Common myeloid progenitor, CD34-positive (primary cell): ENCODE measurements at regions not wholly inside any gene's neighbourhood (a gene's known extent, or its start where the extent isn't known, plus 50 kb on each side); places are given as distances from the start of the nearest gene placed in this dataset.

Source experiments
- CTCF ChIA-PET: fragments of 350-600 bp; sonication (Branson Sonifier 250); formaldehyde crosslinking; loops from one replicate; lab custom pipeline; 2021; ENCODE audit warnings: antibody characterized with exemption; lab: Charles Lee
- POLR2A ChIA-PET: fragments of 350-600 bp; sonication (Branson Sonifier 250); formaldehyde crosslinking; loops from one replicate; lab custom pipeline; 2021; ENCODE audit warnings: antibody characterized with exemption; lab: Charles Lee
- DNase-seq, 3 donors: peaks; one replicate each; pipeline versions ENCODE4 v3.0.0 to v3.0.0-alpha.2; 2013
- H3K27ac ChIP-seq, 2 experiments: 1 replicate in 1 of 2; 2 replicates in 1 of 2; pipeline ENCODE4 v1.7.0; 2013; ENCODE audit warnings: inconsistent platforms in 2 of 2, low read length in 2 of 2, mild to moderate bottlenecking in 2 of 2, low read depth in 1 of 2, moderate library complexity in 1 of 2; ENCODE audit not compliant: severe bottlenecking in 2 of 2, insufficient read depth in 1 of 2, poor library complexity in 1 of 2
- H3K27me3 ChIP-seq, 5 experiments: replicated peaks in 2 of 5; 1 replicate in 3 of 5; 2 replicates in 2 of 5; pipeline versions ENCODE4 v1.6.1 to v1.7.0; 2013; ENCODE audit warnings: low read length in 4 of 5, mild to moderate bottlenecking in 2 of 5, moderate library complexity in 2 of 5, inconsistent platforms in 1 of 5; ENCODE audit not compliant: insufficient read depth in 5 of 5, control insufficient read depth in 4 of 5
- H3K36me3 ChIP-seq, 4 experiments: 1 replicate in 2 of 4; 2 replicates in 2 of 4; pipeline versions ENCODE4 v1.6.1 to v1.7.0; 2013; ENCODE audit warnings: low read length in 3 of 4, control low read depth in 1 of 4, mild to moderate bottlenecking in 1 of 4; ENCODE audit not compliant: control insufficient read depth in 4 of 4, insufficient read depth in 4 of 4
- H3K4me1 ChIP-seq, 4 experiments: 1 replicate in 3 of 4; 2 replicates in 1 of 4; pipeline versions ENCODE4 v1.6.1 to v1.7.1; 2013; ENCODE audit warnings: low read length in 3 of 4, mild to moderate bottlenecking in 3 of 4, control low read depth in 1 of 4, inconsistent platforms in 1 of 4, moderate library complexity in 1 of 4; ENCODE audit not compliant: control insufficient read depth in 4 of 4, insufficient read depth in 4 of 4; ENCODE audit errors: control extremely low read depth in 1 of 4
- H3K4me3 ChIP-seq, 7 experiments: 1 replicate in 4 of 7; 2 replicates in 3 of 7; pipeline versions ENCODE4 v1.5.1 to v1.7.0; 2013; ENCODE audit warnings: mild to moderate bottlenecking in 7 of 7, low read length in 6 of 7, moderate library complexity in 6 of 7, inconsistent platforms in 2 of 7, low read depth in 2 of 7, control low read depth in 1 of 7; ENCODE audit not compliant: insufficient read depth in 4 of 7, control insufficient read depth in 1 of 7; ENCODE audit errors: extremely low read depth in 1 of 7
- H3K9me3 ChIP-seq, 5 experiments: 1 replicate in 4 of 5; 2 replicates in 1 of 5; pipeline versions ENCODE4 v1.6.1 to v1.7.1; 2013; ENCODE audit warnings: low read length in 4 of 5, mild to moderate bottlenecking in 2 of 5, inconsistent platforms in 1 of 5, low read depth in 1 of 5, moderate library complexity in 1 of 5; ENCODE audit not compliant: control insufficient read depth in 4 of 5, insufficient read depth in 2 of 5; ENCODE audit errors: control extremely low read depth in 1 of 5
- WGBS: methylation state at CpG from one replicate; pipeline ENCODE4 v1.1.5; 2013; ENCODE audit not compliant: insufficient coverage; 5-methylcytosine and 5-hydroxymethylcytosine counted together

GRCh38 chr4:133982533-133983224 lies 218.9 kb downstream of the PABPC4L start:
- H3K27me3 ChIP-seq: no peaks in the 10 kb centered on the region
- CTCF ChIA-PET: no interaction called here

GRCh38 chr4:133981327-133981726 lies 220.3 kb downstream of the PABPC4L start:
- H3K9me3 ChIP-seq: peaks cover 0 to 1% (median 0%) of the 10 kb centered on the region in 5 experiments
- no peaks in the 10 kb centered on the region for H3K27me3 ChIP-seq
- H3K36me3 ChIP-seq: no peaks in the 10 kb centered on the region
- ChIA-PET POLR2A (no interaction called here), CTCF (no interaction called here)
- DNase-seq: no peak
- no peaks in the 10 kb centered on the region for H3K4me1 ChIP-seq
- H3K4me3 ChIP-seq: no peak overlapping the region
- no CpG with 5 or more reads among the region's 2 CpGs for WGBS
- H3K27ac ChIP-seq: no peak overlapping the region

More at GRCh38 chr4:133982533-133983224, 218.9 kb downstream of the PABPC4L start:
- H3K36me3 ChIP-seq: no peaks in the 10 kb centered on the region
- H3K4me3 ChIP-seq: no peak overlapping the region
- POLR2A ChIA-PET: no interaction called here
- no CpG with 5 or more reads among the region's 1 CpG for WGBS
- peaks cover 0 to 1% (median 0%) of the 10 kb centered on the region in 5 experiments for H3K9me3 ChIP-seq
- H3K4me1 ChIP-seq: no peaks in the 10 kb centered on the region
- H3K27ac ChIP-seq: no peak overlapping the region
- DNase-seq: no peak

GRCh38 chr4:133972586-133972985 lies 229.0 kb downstream of the PABPC4L start:
- Histone ChIP-seq H3K4me3 (no peak overlapping the region), H3K36me3 (no peaks in the 10 kb centered on the region), H3K27ac (no peak overlapping the region), H3K27me3 (no peaks in the 10 kb centered on the region), H3K4me1 (peaks cover 0 to 4% (median 0%) of the 10 kb centered on the region in 4 experiments), H3K9me3 (no peaks in the 10 kb centered on the region)
- ChIA-PET POLR2A (no interaction called here), CTCF (no interaction called here)
- DNase-seq: no peak
- WGBS: 100% methylated on average over 1 of the region's 2 CpGs

GRCh38 chr4:133969202-133969848 lies 232.3 kb downstream of the PABPC4L start:
- Histone ChIP-seq H3K9me3 (no peaks in the 10 kb centered on the region), H3K27me3 (no peaks in the 10 kb centered on the region), H3K4me3 (no peak overlapping the region), H3K4me1 (peaks cover 0 to 4% (median 0%) of the 10 kb centered on the region in 4 experiments), H3K27ac (no peak overlapping the region), H3K36me3 (no peaks in the 10 kb centered on the region)
- ChIA-PET CTCF (no interaction called here), POLR2A (no interaction called here)
- WGBS: 24% methylated on average over 4 of the region's 4 CpGs
- peak; percentile 1 to 11 (median 10) for DNase-seq

- Histone ChIP-seq H3K27me3 (no peaks in the 10 kb centered on the region), H3K27ac (no peak overlapping the region), H3K36me3 (no peaks in the 10 kb centered on the region), H3K4me3 (no peak overlapping the region), H3K9me3 (no peaks in the 10 kb centered on the region), H3K4me1 (peaks cover 0 to 4% (median 0%) of the 10 kb centered on the region in 4 experiments)
- ChIA-PET POLR2A (no interaction called here), CTCF (no interaction called here)
- WGBS: 100% methylated on average over 1 of the region's 3 CpGs
- DNase-seq: no peak
Observed at GRCh38 chr4:133968174-133968573, 233.4 kb downstream of the PABPC4L start.

GRCh38 chr4:133960975-133961374 lies 240.6 kb downstream of the PABPC4L start:
- DNase-seq: no peak
- no peak overlapping the region for H3K4me3 ChIP-seq
- no peaks in the 10 kb centered on the region for H3K9me3 ChIP-seq
- no peaks in the 10 kb centered on the region for H3K36me3 ChIP-seq
- no peaks in the 10 kb centered on the region for H3K27me3 ChIP-seq
- ChIA-PET POLR2A (no interaction called here), CTCF (no interaction called here)
- H3K27ac ChIP-seq: no peak overlapping the region
- H3K4me1 ChIP-seq: peaks cover 0 to 9% (median 0%) of the 10 kb centered on the region in 4 experiments
- WGBS: 100% methylated on average over 1 of the region's 2 CpGs

- no peaks in the 10 kb centered on the region for H3K27me3 ChIP-seq
- H3K4me3 ChIP-seq: no peak overlapping the region
- H3K36me3 ChIP-seq: no peaks in the 10 kb centered on the region
- no peak for DNase-seq
- no peaks in the 10 kb centered on the region for H3K9me3 ChIP-seq
- ChIA-PET CTCF (no interaction called here), POLR2A (no interaction called here)
- WGBS: 67% methylated on average over 1 of the region's 1 CpG
- peaks cover 0 to 2% (median 0%) of the 10 kb centered on the region in 4 experiments for H3K4me1 ChIP-seq
- H3K27ac ChIP-seq: no peak overlapping the region
Observed at GRCh38 chr4:133943081-133943480, 258.5 kb downstream of the PABPC4L start.
